Stomach (tissue), 4 donors: ENCODE measurements at regions not wholly inside any gene's neighbourhood (a gene's known extent, or its start where the extent isn't known, plus 50 kb on each side); places are given as distances from the start of the nearest gene placed in this dataset.

Source experiments
- CTCF ChIP-seq, 7 experiments: fragments of 450-650 bp in 4 of 7; fragments of 200-600 bp in 3 of 7; sonication (generic) in 3 of 7; IDR thresholded peaks; one replicate each; pipeline ENCODE4 v1.5.1; 2016 to 2019; ENCODE audit warnings: antibody characterized with exemption in 7 of 7, control low read depth in 2 of 7, mild to moderate bottlenecking in 1 of 7
- POLR2A ChIP-seq, 4 donors: fragments of 450-650 bp; IDR thresholded peaks; one replicate each; pipeline ENCODE4 v1.6.1; 2016; ENCODE audit warnings: antibody characterized with exemption in 4 of 4, control low read depth in 2 of 4, mild to moderate bottlenecking in 1 of 4, moderate library complexity in 1 of 4
- POLR2AphosphoS5 ChIP-seq, 3 donors: sonication (generic); formaldehyde crosslinking; IDR thresholded peaks; one replicate each; pipeline ENCODE4 v1.6.1; 2016; ENCODE audit warnings: antibody characterized with exemption in 3 of 3

- no peak for TF ChIP-seq CTCF (IDR thresholded peaks at IDR 0.05)
- TF ChIP-seq POLR2A (IDR thresholded peaks at IDR 0.05), result no peak
- no peak for TF ChIP-seq POLR2AphosphoS5 (IDR thresholded peaks at IDR 0.05)
Observed at GRCh38 chr12:124622764-124623163, 55.4 kb upstream of the NCOR2 start.
